ENCODE measurements at regions not wholly inside any gene's neighbourhood (a gene's known extent, or its start where the extent isn't known, plus 50 kb on each side); places are given as distances from the start of the nearest gene placed in this dataset.

GRCh38 chr1:78373676-78374075, 117.1 kb upstream of the PTGFR start:
- no peaks in the 10 kb centered on the region for H3K9me3 Mint-ChIP-seq
- H3K27ac Mint-ChIP-seq, result no peak overlapping the region
- no peaks in the 10 kb centered on the region for H3K27me3 Mint-ChIP-seq
- TF ChIP-seq, protein P1, sequence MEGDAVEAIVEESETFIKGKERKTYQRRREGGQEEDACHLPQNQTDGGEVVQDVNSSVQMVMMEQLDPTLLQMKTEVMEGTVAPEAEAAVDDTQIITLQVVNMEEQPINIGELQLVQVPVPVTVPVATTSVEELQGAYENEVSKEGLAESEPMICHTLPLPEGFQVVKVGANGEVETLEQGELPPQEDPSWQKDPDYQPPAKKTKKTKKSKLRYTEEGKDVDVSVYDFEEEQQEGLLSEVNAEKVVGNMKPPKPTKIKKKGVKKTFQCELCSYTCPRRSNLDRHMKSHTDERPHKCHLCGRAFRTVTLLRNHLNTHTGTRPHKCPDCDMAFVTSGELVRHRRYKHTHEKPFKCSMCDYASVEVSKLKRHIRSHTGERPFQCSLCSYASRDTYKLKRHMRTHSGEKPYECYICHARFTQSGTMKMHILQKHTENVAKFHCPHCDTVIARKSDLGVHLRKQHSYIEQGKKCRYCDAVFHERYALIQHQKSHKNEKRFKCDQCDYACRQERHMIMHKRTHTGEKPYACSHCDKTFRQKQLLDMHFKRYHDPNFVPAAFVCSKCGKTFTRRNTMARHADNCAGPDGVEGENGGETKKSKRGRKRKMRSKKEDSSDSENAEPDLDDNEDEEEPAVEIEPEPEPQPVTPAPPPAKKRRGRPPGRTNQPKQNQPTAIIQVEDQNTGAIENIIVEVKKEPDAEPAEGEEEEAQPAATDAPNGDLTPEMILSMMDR (conservative IDR thresholded peaks at IDR 0.05), result no peak
- no peak overlapping the region for H3K4me3 Mint-ChIP-seq
- no peak for DNase-seq (ENCODE audit: extremely low spot score, unreplicated experiment)
- H3K36me3 Mint-ChIP-seq, result no peaks in the 10 kb centered on the region
- H3K4me1 Mint-ChIP-seq (ENCODE audit: unreplicated experiment), result no peaks in the 10 kb centered on the region

- Mint-ChIP-seq H3K4me3 (no peak overlapping the region), H3K27ac (no peak overlapping the region), H3K4me1 (ENCODE audit: unreplicated experiment) (no peaks in the 10 kb centered on the region), H3K27me3 (no peaks in the 10 kb centered on the region), H3K9me3 (no peaks in the 10 kb centered on the region), H3K36me3 (no peaks in the 10 kb centered on the region)
- TF ChIP-seq, protein P1 (conservative IDR thresholded peaks at IDR 0.05), result no peak
- no peak for DNase-seq (ENCODE audit: extremely low spot score, unreplicated experiment)
Observed at GRCh38 chr1:78375996-78376395, 114.8 kb upstream of the PTGFR start.

GRCh38 chr1:78377356-78377928, 113.3 kb upstream of the PTGFR start:
- H3K4me3 Mint-ChIP-seq, result no peak overlapping the region

DNA sequence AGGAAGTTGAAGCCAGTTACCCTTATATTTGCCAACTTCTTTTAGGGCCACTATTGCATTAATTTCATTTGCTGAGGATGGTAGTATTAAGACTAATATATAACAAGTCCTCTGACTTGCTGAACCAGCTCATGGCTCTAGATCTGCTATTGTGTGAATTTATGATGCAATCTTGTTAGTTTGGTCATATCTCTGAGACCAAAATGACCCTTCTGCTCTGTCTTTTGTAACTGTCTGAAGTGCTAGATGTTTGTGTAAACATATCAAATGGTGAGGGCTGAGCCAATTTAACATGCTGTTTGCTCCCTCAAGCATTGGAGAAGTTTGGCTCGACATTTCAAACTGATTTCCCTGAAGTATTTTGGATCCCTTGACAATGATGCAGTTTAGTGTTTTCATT, 106.9 kb upstream of the PTGFR start:
- DNase-seq (ENCODE audit: extremely low spot score, unreplicated experiment), result no peak
- Mint-ChIP-seq H3K27me3 (peaks cover 8% of the 10 kb centered on the region), H3K9me3 (peaks cover 4% of the 10 kb centered on the region), H3K4me3 (no peak overlapping the region), H3K36me3 (no peaks in the 10 kb centered on the region), H3K4me1 (ENCODE audit: unreplicated experiment) (no peaks in the 10 kb centered on the region), H3K27ac (no peak overlapping the region)
- TF ChIP-seq, protein P1 (conservative IDR thresholded peaks at IDR 0.05), result no peak

More at GRCh38 chr1:78377356-78377928, 113.3 kb upstream of the PTGFR start:
- Mint-ChIP-seq H3K27ac (no peak overlapping the region), H3K4me1 (ENCODE audit: unreplicated experiment) (no peaks in the 10 kb centered on the region), H3K9me3 (no peaks in the 10 kb centered on the region), H3K27me3 (peaks cover under 1% of the 10 kb centered on the region), H3K36me3 (no peaks in the 10 kb centered on the region)
- no peak for DNase-seq (ENCODE audit: extremely low spot score, unreplicated experiment)
- TF ChIP-seq, protein P1 (conservative IDR thresholded peaks at IDR 0.05), result no peak

GRCh38 chr1:78385744-78386462, 104.9 kb upstream of the PTGFR start:
- Mint-ChIP-seq H3K27ac (no peak overlapping the region), H3K4me1 (ENCODE audit: unreplicated experiment) (no peaks in the 10 kb centered on the region), H3K27me3 (peaks cover 8% of the 10 kb centered on the region), H3K4me3 (no peak overlapping the region), H3K9me3 (peaks cover 4% of the 10 kb centered on the region), H3K36me3 (no peaks in the 10 kb centered on the region)
- TF ChIP-seq, protein P1 (conservative IDR thresholded peaks at IDR 0.05), result no peak
- no peak for DNase-seq (ENCODE audit: extremely low spot score, unreplicated experiment)

All from type B pancreatic cell (in vitro differentiated cells).